ENCODE measurements at regions not wholly inside any gene's neighbourhood (a gene's known extent, or its start where the extent isn't known, plus 50 kb on each side); places are given as distances from the start of the nearest gene placed in this dataset.

- intact Hi-C loops (cut with micrococcal nuclease), result no loop called here
- DNase-seq, result no peak
- no peaks in the 10 kb centered on the region for H3K36me3 Mint-ChIP-seq
- peaks cover 0 to 2% (median 0%) of the 10 kb centered on the region in 3 donors for H3K27me3 Mint-ChIP-seq (ENCODE audit: low read depth in 3 of 3)
- H3K9me3 ChIP-seq (replicated peaks in 1 of 2; ENCODE audit: control insufficient read depth in 1 of 2, insufficient read depth in 1 of 2, low read length in 2 of 2), result peaks cover 0 to 6% of the 10 kb centered on the region in 2 donors
- H3K27ac ChIP-seq (ENCODE audit: low read depth in 1 of 2, low read length in 2 of 2), result no peak overlapping the region
- WGBS (ENCODE audit: insufficient coverage), result 100% methylated on average over 2 of the region's 5 CpGs
- H3K4me3 ChIP-seq (replicated peaks in 1 of 3; ENCODE audit: low read depth in 2 of 3, low read length in 3 of 3), result no peak overlapping the region
- no peak overlapping the region for H3K9ac ChIP-seq (ENCODE audit: insufficient read depth, low read length, poor library complexity, severe bottlenecking)
- H3K36me3 ChIP-seq (replicated peaks in 1 of 2; ENCODE audit: control insufficient read depth in 1 of 2, insufficient read depth in 2 of 2, low read length in 2 of 2), result no peaks in the 10 kb centered on the region
- H3K4me1 Mint-ChIP-seq, result no peaks in the 10 kb centered on the region
- H3K27ac Mint-ChIP-seq, result no peak overlapping the region
- H3K4me1 ChIP-seq (ENCODE audit: control insufficient read depth in 1 of 2, insufficient read depth in 2 of 2, low read length in 2 of 2), result no peaks in the 10 kb centered on the region
- H3K79me2 ChIP-seq (ENCODE audit: insufficient read depth, low read length), result no peaks in the 10 kb centered on the region
- H3K4me2 ChIP-seq (replicated peaks; ENCODE audit: extremely low read depth, low read length, poor library complexity, severe bottlenecking), result no peak overlapping the region
- TF ChIP-seq CTCF (IDR thresholded peaks at IDR 0.05), result no peak
- peaks cover 0 to 9% (median 1%) of the 10 kb centered on the region in 7 donors for H3K9me3 Mint-ChIP-seq
- H3K27me3 ChIP-seq (ENCODE audit: control insufficient read depth in 2 of 2, insufficient read depth in 2 of 2, low read length in 2 of 2), result no peaks in the 10 kb centered on the region
- H4K20me1 ChIP-seq (ENCODE audit: insufficient read depth, low read length), result no peaks in the 10 kb centered on the region
- no peak overlapping the region for H3K4me3 Mint-ChIP-seq
- H2AFZ ChIP-seq (ENCODE audit: insufficient read depth, low read depth, low read length, poor library complexity, severe bottlenecking), result no peak overlapping the region
These were observed 77.1 kb upstream of the EPHA4 start for GRCh38 chr2:221649051-221649775.

- Histone ChIP-seq H3K36me3 (replicated peaks in 1 of 2; ENCODE audit: control insufficient read depth in 1 of 2, insufficient read depth in 2 of 2, low read length in 2 of 2) (no peaks in the 10 kb centered on the region), H3K9me3 (replicated peaks in 1 of 2; ENCODE audit: control insufficient read depth in 1 of 2, insufficient read depth in 1 of 2, low read length in 2 of 2) (peaks cover 6 to 12% of the 10 kb centered on the region in 2 donors), H3K79me2 (ENCODE audit: insufficient read depth, low read length) (no peaks in the 10 kb centered on the region), H3K27ac (ENCODE audit: low read depth in 1 of 2, low read length in 2 of 2) (no peak overlapping the region), H3K9ac (ENCODE audit: insufficient read depth, low read length, poor library complexity, severe bottlenecking) (no peak overlapping the region), H3K4me3 (replicated peaks in 1 of 3; ENCODE audit: low read depth in 2 of 3, low read length in 3 of 3) (no peak overlapping the region), H3K4me2 (replicated peaks; ENCODE audit: extremely low read depth, low read length, poor library complexity, severe bottlenecking) (no peak overlapping the region), H3K4me1 (ENCODE audit: control insufficient read depth in 1 of 2, insufficient read depth in 2 of 2, low read length in 2 of 2) (no peaks in the 10 kb centered on the region), H4K20me1 (ENCODE audit: insufficient read depth, low read length) (no peaks in the 10 kb centered on the region), H2AFZ (ENCODE audit: insufficient read depth, low read depth, low read length, poor library complexity, severe bottlenecking) (no peak overlapping the region), H3K27me3 (ENCODE audit: control insufficient read depth in 2 of 2, insufficient read depth in 2 of 2, low read length in 2 of 2) (no peaks in the 10 kb centered on the region)
- Mint-ChIP-seq H3K27ac (no peak overlapping the region), H3K9me3 (peaks cover 0 to 11% (median 4%) of the 10 kb centered on the region in 7 donors), H3K4me1 (no peaks in the 10 kb centered on the region), H3K27me3 (ENCODE audit: low read depth in 3 of 3) (peaks cover 0 to 3% (median 0%) of the 10 kb centered on the region in 3 donors), H3K36me3 (no peaks in the 10 kb centered on the region), H3K4me3 (no peak overlapping the region)
- TF ChIP-seq CTCF (IDR thresholded peaks at IDR 0.05), result no peak
- DNase-seq, result no peak
- intact Hi-C loops (cut with micrococcal nuclease), result no loop called here
- no CpG with 5 or more reads among the region's 3 CpGs for WGBS (ENCODE audit: insufficient coverage)
These were observed 70.3 kb upstream of the EPHA4 start for GRCh38 chr2:221642447-221642846.

All from CD14-positive monocyte (primary cell).